CD8-positive, alpha-beta memory T cell (primary cell): ENCODE measurements at regions not wholly inside any gene's neighbourhood (a gene's known extent, or its start where the extent isn't known, plus 50 kb on each side); places are given as distances from the start of the nearest gene placed in this dataset.

Source experiments
- CTCF ChIA-PET: fragments of 350-600 bp; sonication (Branson Sonifier 250); formaldehyde crosslinking; loops from one replicate; lab custom pipeline; 2021; ENCODE audit warnings: antibody characterized with exemption; lab: Charles Lee
- POLR2A ChIA-PET: fragments of 350-600 bp; sonication (Branson Sonifier 250); formaldehyde crosslinking; loops from one replicate; lab custom pipeline; 2021; ENCODE audit warnings: antibody characterized with exemption; lab: Charles Lee
- DNase-seq, 5 donors: peaks; one replicate each; pipeline versions ENCODE4 v3.0.0 to v3.0.0-alpha.2; 2020 to 2022; ENCODE audit warnings: mixed read lengths in 1 of 5
- H3K27ac ChIP-seq: one replicate; pipeline ENCODE4 v1.7.0; 2013; ENCODE audit warnings: low read depth, mild to moderate bottlenecking, low read length, moderate library complexity
- H3K27me3 ChIP-seq: 2 replicates; pipeline ENCODE4 v1.7.0; 2013; ENCODE audit warnings: low read length, mild to moderate bottlenecking; ENCODE audit not compliant: insufficient read depth, poor library complexity, severe bottlenecking
- H3K36me3 ChIP-seq: 2 replicates; pipeline ENCODE4 v1.7.0; 2013; ENCODE audit warnings: mild to moderate bottlenecking, low read length, moderate library complexity; ENCODE audit not compliant: insufficient read depth
- H3K4me1 ChIP-seq: 2 replicates; pipeline ENCODE4 v1.7.0; 2013; ENCODE audit warnings: mild to moderate bottlenecking, low read length, moderate library complexity; ENCODE audit not compliant: insufficient read depth
- H3K4me3 ChIP-seq: 2 replicates; pipeline ENCODE4 v1.7.0; 2013; ENCODE audit warnings: mild to moderate bottlenecking, low read length
- H3K9me3 ChIP-seq: 2 replicates; pipeline ENCODE4 v1.7.0; 2013; ENCODE audit warnings: mild to moderate bottlenecking, low read length
- H3K27ac Mint-ChIP-seq, 8 donors: one replicate each; pipeline ENCODE4 v1.8.0; 2020 to 2021; ENCODE audit warnings: mixed read lengths in 8 of 8, mild to moderate bottlenecking in 6 of 8, inconsistent platforms in 3 of 8, moderate library complexity in 3 of 8
- H3K27me3 Mint-ChIP-seq, 2 donors: one replicate each; pipeline ENCODE4 v1.8.0; 2020 to 2021; ENCODE audit warnings: mixed read lengths in 2 of 2, mild to moderate bottlenecking in 1 of 2, moderate library complexity in 1 of 2
- H3K36me3 Mint-ChIP-seq, 3 donors: one replicate each; pipeline ENCODE4 v1.8.0; 2020 to 2021; ENCODE audit warnings: mixed read lengths in 3 of 3, inconsistent platforms in 1 of 3, mild to moderate bottlenecking in 1 of 3
- H3K4me1 Mint-ChIP-seq, 3 donors: one replicate each; pipeline ENCODE4 v1.8.0; 2020 to 2021; ENCODE audit warnings: mixed read lengths in 3 of 3, inconsistent platforms in 1 of 3, mild to moderate bottlenecking in 1 of 3
- H3K4me3 Mint-ChIP-seq, 7 donors: one replicate each; pipeline ENCODE4 v1.8.0; 2020 to 2021; ENCODE audit warnings: mixed read lengths in 7 of 7, mild to moderate bottlenecking in 6 of 7, moderate library complexity in 4 of 7, inconsistent platforms in 2 of 7
- H3K9me3 Mint-ChIP-seq, 5 donors: one replicate each; pipeline ENCODE4 v1.8.0; 2020 to 2022; ENCODE audit warnings: mixed read lengths in 5 of 5, mild to moderate bottlenecking in 3 of 5, moderate library complexity in 2 of 5, inconsistent platforms in 1 of 5

- H3K9me3 Mint-ChIP-seq: peaks cover 4 to 29% (median 10%) of the 10 kb centered on the region in 5 donors
- H3K4me1 ChIP-seq: no peaks in the 10 kb centered on the region
- no peak overlapping the region for H3K4me3 ChIP-seq
- H3K27ac ChIP-seq: no peak overlapping the region
- DNase-seq: no peak
- H3K27me3 ChIP-seq: no peaks in the 10 kb centered on the region
- H3K4me3 Mint-ChIP-seq: no peak overlapping the region
- H3K27ac Mint-ChIP-seq: no peak overlapping the region
- no peaks in the 10 kb centered on the region for H3K36me3 Mint-ChIP-seq
- H3K9me3 ChIP-seq: no peaks in the 10 kb centered on the region
- ChIA-PET POLR2A (no interaction called here), CTCF (no interaction called here)
- H3K36me3 ChIP-seq: no peaks in the 10 kb centered on the region
- no peaks in the 10 kb centered on the region for H3K4me1 Mint-ChIP-seq
- H3K27me3 Mint-ChIP-seq: no peaks in the 10 kb centered on the region
Observed at GRCh38 chr2:107622741-107623310, 203.9 kb upstream of the RGPD4 start.

GRCh38 chr2:107625982-107626381, 200.7 kb upstream of the RGPD4 start:
- Histone ChIP-seq H3K27me3 (no peaks in the 10 kb centered on the region), H3K27ac (no peak overlapping the region), H3K4me3 (no peak overlapping the region), H3K36me3 (no peaks in the 10 kb centered on the region), H3K4me1 (no peaks in the 10 kb centered on the region), H3K9me3 (no peaks in the 10 kb centered on the region)
- Mint-ChIP-seq H3K9me3 (peaks cover 5 to 28% (median 17%) of the 10 kb centered on the region in 5 donors), H3K27ac (no peak overlapping the region), H3K4me1 (no peaks in the 10 kb centered on the region), H3K27me3 (no peaks in the 10 kb centered on the region), H3K4me3 (no peak overlapping the region), H3K36me3 (no peaks in the 10 kb centered on the region)
- no peak for DNase-seq
- POLR2A ChIA-PET: no interaction called here
- CTCF ChIA-PET: no interaction called here

GRCh38 chr2:107627164-107627563, 199.5 kb upstream of the RGPD4 start:
- H3K36me3 ChIP-seq: no peaks in the 10 kb centered on the region
- H3K4me3 ChIP-seq: no peak overlapping the region
- H3K27me3 Mint-ChIP-seq: no peaks in the 10 kb centered on the region
- H3K4me1 ChIP-seq: no peaks in the 10 kb centered on the region
- DNase-seq: no peak
- H3K27me3 ChIP-seq: no peaks in the 10 kb centered on the region
- H3K4me3 Mint-ChIP-seq: no peak overlapping the region
- no peak overlapping the region for H3K27ac Mint-ChIP-seq
- H3K9me3 ChIP-seq: no peaks in the 10 kb centered on the region
- H3K4me1 Mint-ChIP-seq: no peaks in the 10 kb centered on the region
- POLR2A ChIA-PET: no interaction called here
- H3K36me3 Mint-ChIP-seq: no peaks in the 10 kb centered on the region
- CTCF ChIA-PET: no interaction called here
- peaks cover 5 to 37% (median 16%) of the 10 kb centered on the region in 5 donors for H3K9me3 Mint-ChIP-seq
- no peak overlapping the region for H3K27ac ChIP-seq

- no peaks in the 10 kb centered on the region for H3K27me3 Mint-ChIP-seq
Observed at GRCh38 chr2:107627926-107628325, 198.8 kb upstream of the RGPD4 start.

GRCh38 chr2:107633580-107634147, 193.0 kb upstream of the RGPD4 start:
- no peak overlapping the region for H3K27ac Mint-ChIP-seq

More at GRCh38 chr2:107627926-107628325, 198.8 kb upstream of the RGPD4 start:
- POLR2A ChIA-PET: no interaction called here
- no peak for DNase-seq
- no peaks in the 10 kb centered on the region for H3K4me1 Mint-ChIP-seq
- H3K9me3 ChIP-seq: no peaks in the 10 kb centered on the region
- no peak overlapping the region for H3K4me3 ChIP-seq
- no peaks in the 10 kb centered on the region for H3K36me3 ChIP-seq
- H3K27ac ChIP-seq: no peak overlapping the region
- no peaks in the 10 kb centered on the region for H3K36me3 Mint-ChIP-seq
- H3K9me3 Mint-ChIP-seq: peaks cover 5 to 33% (median 19%) of the 10 kb centered on the region in 5 donors
- no peak overlapping the region for H3K4me3 Mint-ChIP-seq
- no peaks in the 10 kb centered on the region for H3K4me1 ChIP-seq
- H3K27me3 ChIP-seq: no peaks in the 10 kb centered on the region
- no peak overlapping the region for H3K27ac Mint-ChIP-seq
- CTCF ChIA-PET: no interaction called here

GRCh38 chr2:107634172-107634571, 192.5 kb upstream of the RGPD4 start:
- Mint-ChIP-seq H3K27ac (no peak overlapping the region), H3K9me3 (peaks cover 0 to 17% (median 8%) of the 10 kb centered on the region in 5 donors), H3K4me3 (no peak overlapping the region), H3K27me3 (no peaks in the 10 kb centered on the region), H3K36me3 (no peaks in the 10 kb centered on the region), H3K4me1 (no peaks in the 10 kb centered on the region)
- H3K4me1 ChIP-seq: no peaks in the 10 kb centered on the region
- H3K36me3 ChIP-seq: no peaks in the 10 kb centered on the region
- DNase-seq: no peak
- no peak overlapping the region for H3K4me3 ChIP-seq
- POLR2A ChIA-PET: no interaction called here
- no peaks in the 10 kb centered on the region for H3K27me3 ChIP-seq
- no peaks in the 10 kb centered on the region for H3K9me3 ChIP-seq
- no peak overlapping the region for H3K27ac ChIP-seq
- CTCF ChIA-PET: no interaction called here

More at GRCh38 chr2:107633580-107634147, 193.0 kb upstream of the RGPD4 start:
- Histone ChIP-seq H3K27me3 (no peaks in the 10 kb centered on the region), H3K9me3 (no peaks in the 10 kb centered on the region), H3K27ac (no peak overlapping the region), H3K4me1 (no peaks in the 10 kb centered on the region), H3K36me3 (no peaks in the 10 kb centered on the region), H3K4me3 (no peak overlapping the region)
- ChIA-PET POLR2A (no interaction called here), CTCF (no interaction called here)
- no peaks in the 10 kb centered on the region for H3K27me3 Mint-ChIP-seq
- DNase-seq: no peak
- H3K9me3 Mint-ChIP-seq: peaks cover 0 to 22% (median 12%) of the 10 kb centered on the region in 5 donors
- H3K36me3 Mint-ChIP-seq: no peaks in the 10 kb centered on the region
- no peaks in the 10 kb centered on the region for H3K4me1 Mint-ChIP-seq
- no peak overlapping the region for H3K4me3 Mint-ChIP-seq

GRCh38 chr2:107635883-107636282, 190.8 kb upstream of the RGPD4 start:
- Histone ChIP-seq H3K9me3 (no peaks in the 10 kb centered on the region), H3K4me3 (no peak overlapping the region), H3K27ac (no peak overlapping the region), H3K27me3 (no peaks in the 10 kb centered on the region), H3K36me3 (no peaks in the 10 kb centered on the region), H3K4me1 (no peaks in the 10 kb centered on the region)
- no peak overlapping the region for H3K4me3 Mint-ChIP-seq
- ChIA-PET CTCF (no interaction called here), POLR2A (no interaction called here)
- no peak overlapping the region for H3K27ac Mint-ChIP-seq
- H3K27me3 Mint-ChIP-seq: no peaks in the 10 kb centered on the region
- DNase-seq: no peak
- H3K4me1 Mint-ChIP-seq: no peaks in the 10 kb centered on the region
- peaks cover 1 to 14% (median 8%) of the 10 kb centered on the region in 5 donors for H3K9me3 Mint-ChIP-seq
- H3K36me3 Mint-ChIP-seq: no peaks in the 10 kb centered on the region

GRCh38 chr2:107645586-107645985, 181.1 kb upstream of the RGPD4 start:
- no peak overlapping the region for H3K4me3 ChIP-seq
- Mint-ChIP-seq H3K9me3 (peaks cover 5 to 31% (median 28%) of the 10 kb centered on the region in 5 donors), H3K4me3 (no peak overlapping the region), H3K36me3 (no peaks in the 10 kb centered on the region), H3K27ac (no peak overlapping the region), H3K4me1 (no peaks in the 10 kb centered on the region), H3K27me3 (peaks cover 0 to 2% of the 10 kb centered on the region in 2 donors)
- no peaks in the 10 kb centered on the region for H3K27me3 ChIP-seq
- H3K27ac ChIP-seq: no peak overlapping the region
- no peaks in the 10 kb centered on the region for H3K4me1 ChIP-seq
- DNase-seq: no peak
- H3K9me3 ChIP-seq: peaks cover 3% of the 10 kb centered on the region
- no peaks in the 10 kb centered on the region for H3K36me3 ChIP-seq
- ChIA-PET POLR2A (no interaction called here), CTCF (no interaction called here)
